ENCODE measurements at regions not wholly inside any gene's neighbourhood (a gene's known extent, or its start where the extent isn't known, plus 50 kb on each side); places are given as distances from the start of the nearest gene placed in this dataset.

GRCh38 chrX:97797076-97797475 lies 913.4 kb downstream of the RPA4 start:
- no peak overlapping the region for H3K4me3 ChIP-seq (replicated peaks; ENCODE audit: low read depth, low read length)
- TF ChIP-seq CTCF (IDR thresholded peaks at IDR 0.05; ENCODE audit: low read length, missing control alignments) = no peak
- no peak for DNase-seq (ENCODE audit: low read depth)

GRCh38 chrX:97806238-97806637 lies 922.5 kb downstream of the RPA4 start:
- DNase-seq (ENCODE audit: low read depth) = no peak
- no peak for TF ChIP-seq CTCF (IDR thresholded peaks at IDR 0.05; ENCODE audit: low read length, missing control alignments)
- no peak overlapping the region for H3K4me3 ChIP-seq (replicated peaks; ENCODE audit: low read depth, low read length)

GRCh38 chrX:97806946-97807345 lies 923.2 kb downstream of the RPA4 start:
- H3K4me3 ChIP-seq (replicated peaks; ENCODE audit: low read depth, low read length) = no peak overlapping the region
- TF ChIP-seq CTCF (IDR thresholded peaks at IDR 0.05; ENCODE audit: low read length, missing control alignments) = no peak
- no peak for DNase-seq (ENCODE audit: low read depth)

GRCh38 chrX:97820170-97820569 lies 936.5 kb downstream of the RPA4 start:
- no peak overlapping the region for H3K4me3 ChIP-seq (replicated peaks; ENCODE audit: low read depth, low read length)
- DNase-seq (ENCODE audit: low read depth) = no peak
- TF ChIP-seq CTCF (IDR thresholded peaks at IDR 0.05; ENCODE audit: low read length, missing control alignments) = no peak

GRCh38 chrX:97828471-97828870 lies 944.8 kb downstream of the RPA4 start:
- H3K4me3 ChIP-seq (replicated peaks; ENCODE audit: low read depth, low read length) = no peak overlapping the region
- no peak for TF ChIP-seq CTCF (IDR thresholded peaks at IDR 0.05; ENCODE audit: low read length, missing control alignments)
- DNase-seq (ENCODE audit: low read depth) = no peak

- TF ChIP-seq CTCF (IDR thresholded peaks at IDR 0.05; ENCODE audit: low read length, missing control alignments) = no peak
- DNase-seq (ENCODE audit: low read depth) = no peak
- no peak overlapping the region for H3K4me3 ChIP-seq (replicated peaks; ENCODE audit: low read depth, low read length)
Measured at GRCh38 chrX:97835969-97836368, 952.3 kb downstream of the RPA4 start.

GRCh38 chrX:97841544-97842179 lies 958.0 kb downstream of the RPA4 start:
- DNase-seq (ENCODE audit: low read depth) = no peak
- no peak overlapping the region for H3K4me3 ChIP-seq (replicated peaks; ENCODE audit: low read depth, low read length)

More at GRCh38 chrX:97841544-97842179, 958.0 kb downstream of the RPA4 start:
- TF ChIP-seq CTCF (IDR thresholded peaks at IDR 0.05; ENCODE audit: low read length, missing control alignments) = no peak

All from fibroblast of pulmonary artery (primary cell).